SK-N-SH (cell line): ENCODE measurements at regions not wholly inside any gene's neighbourhood (a gene's known extent, or its start where the extent isn't known, plus 50 kb on each side); places are given as distances from the start of the nearest gene placed in this dataset.

Experiments used
- CTCF ChIA-PET: fragments of 300-600, 350-600 bp; formaldehyde crosslinking; extraction: SDS; loops from one replicate; lab custom pipeline; 2021; lab: Yijun Ruan, JAX
- POLR2A ChIA-PET: fragments of 350-600 bp; sonication (Branson Sonifier 250); formaldehyde crosslinking; extraction: SDS; loops from one replicate; lab custom pipeline; 2020; ENCODE audit warnings: antibody characterized with exemption, inconsistent platforms; lab: Yijun Ruan, JAX
- DNase-seq: peaks from one replicate; pipeline ENCODE4 v3.0.0; 2012
- H2AFZ ChIP-seq: fragments of 200-600 bp; sonication (generic); 2 replicates; pipeline ENCODE4 v1.8.1; 2016; ENCODE audit warnings: antibody characterized with exemption, mild to moderate bottlenecking, low read depth
- H3F3A ChIP-seq: fragments of 200-600 bp; sonication (generic); replicated peaks from 2 replicates; pipeline ENCODE3; 2016; ENCODE audit warnings: antibody characterized with exemption, mild to moderate bottlenecking; ENCODE audit not compliant: insufficient read depth
- H3K27ac ChIP-seq, 2 experiments: fragments of 200-500 bp in 1 of 2; fragments of 200-600 bp in 1 of 2; sonication (Bioruptor generic) in 1 of 2; sonication (generic), shearing (Covaris generic) in 1 of 2; 2 replicates each; pipeline versions ENCODE4 v1.5.1 to v1.6.1; 2014 to 2016; ENCODE audit warnings: low read depth in 2 of 2, inconsistent platforms in 1 of 2, low read length in 1 of 2, mild to moderate bottlenecking in 1 of 2, mixed read lengths in 1 of 2
- H3K27me3 ChIP-seq: fragments of 200-600 bp; sonication (generic), shearing (Covaris generic); 2 replicates; pipeline ENCODE4 v1.6.1; 2016; ENCODE audit warnings: mixed run types; ENCODE audit not compliant: insufficient read depth
- H3K36me3 ChIP-seq, 2 experiments: fragments of 200-500 bp in 1 of 2; fragments of 200-600 bp in 1 of 2; sonication (Bioruptor generic) in 1 of 2; sonication (generic) in 1 of 2; replicated peaks in 1 of 2; 2 replicates each; pipeline versions ENCODE3 to v1.5.1; 2014 to 2016; ENCODE audit warnings: low read length in 1 of 2, mild to moderate bottlenecking in 1 of 2; ENCODE audit not compliant: insufficient read depth in 2 of 2, control insufficient read depth in 1 of 2
- H3K4me1 ChIP-seq, 2 experiments: fragments of 200-500 bp in 1 of 2; fragments of 200-600 bp in 1 of 2; sonication (Bioruptor generic) in 1 of 2; sonication (generic), shearing (Covaris generic) in 1 of 2; 2 replicates each; pipeline versions ENCODE4 v1.5.1 to v1.6.1; 2014 to 2016; ENCODE audit warnings: low read depth in 1 of 2, low read length in 1 of 2, mixed run types in 1 of 2; ENCODE audit not compliant: insufficient read depth in 2 of 2, control insufficient read depth in 1 of 2
- H3K4me2 ChIP-seq: fragments of 200-600 bp; sonication (generic), shearing (Covaris generic); 2 replicates; pipeline ENCODE4 v1.6.1; 2017; ENCODE audit warnings: mixed run types
- H3K4me3 ChIP-seq, 2 experiments: fragments of 200-500 bp in 1 of 2; fragments of 200-600 bp in 1 of 2; sonication (Bioruptor generic) in 1 of 2; sonication (generic), shearing (Covaris generic) in 1 of 2; 2 replicates each; pipeline versions ENCODE4 v1.5.1 to v1.8.1; 2014 to 2016; ENCODE audit warnings: low read depth in 2 of 2, inconsistent platforms in 1 of 2, low read length in 1 of 2, mild to moderate bottlenecking in 1 of 2, mixed read lengths in 1 of 2, moderate library complexity in 1 of 2
- H3K79me2 ChIP-seq: fragments of 200-600 bp; sonication (generic); 2 replicates; pipeline ENCODE4 v1.8.1; 2017; ENCODE audit warnings: mild to moderate bottlenecking; ENCODE audit not compliant: insufficient read depth
- H3K9ac ChIP-seq: fragments of 200-600 bp; sonication (generic); 2 replicates; pipeline ENCODE4 v1.6.1; 2017; ENCODE audit warnings: mixed run types
- H3K9me2 ChIP-seq: fragments of 200-600 bp; sonication (generic); 2 replicates; pipeline ENCODE4 v1.6.1; 2017; ENCODE audit warnings: mixed run types
- H3K9me3 ChIP-seq: fragments of 200-600 bp; sonication (generic); 2 replicates; pipeline ENCODE4 v1.6.1; 2017; ENCODE audit warnings: mixed run types, mild to moderate bottlenecking, moderate library complexity
- H4K20me1 ChIP-seq: fragments of 200-600 bp; sonication (generic); 2 replicates; pipeline ENCODE4 v1.6.1; 2017; ENCODE audit warnings: mild to moderate bottlenecking, mixed run types; ENCODE audit not compliant: insufficient read depth
- CHD2 ChIP-seq: fragments of 150-350 bp; IDR thresholded peaks from 2 replicates; pipeline ENCODE4 v1.6.1; 2018; ENCODE audit warnings: low read length; ENCODE audit not compliant: partially characterized antibody
- ELF1 ChIP-seq: IDR thresholded peaks from 2 replicates; pipeline ENCODE4 v1.4.0; 2012
- EZH2phosphoT487 ChIP-seq: fragments of 200-600 bp; sonication (generic); IDR thresholded peaks from 2 replicates; pipeline ENCODE4 v1.6.1; 2017; ENCODE audit warnings: low read depth, mixed run types, mild to moderate bottlenecking, antibody characterized with exemption, moderate library complexity, borderline replicate concordance
- FOSL2 ChIP-seq: IDR thresholded peaks from 2 replicates; pipeline ENCODE4 v1.4.0; 2012; ENCODE audit warnings: low read depth, mild to moderate bottlenecking, moderate library complexity, borderline replicate concordance
- FOXM1 ChIP-seq: IDR thresholded peaks from 2 replicates; pipeline ENCODE4 v1.4.0; 2012; ENCODE audit warnings: low read depth, mild to moderate bottlenecking
- GABPA ChIP-seq: IDR thresholded peaks from 2 replicates; pipeline ENCODE4 v1.4.0; 2012; ENCODE audit warnings: low read depth, mild to moderate bottlenecking
- GATA2 ChIP-seq: sonication (generic); formaldehyde crosslinking; IDR thresholded peaks from 2 replicates; pipeline ENCODE4 v1.5.0; 2020; ENCODE audit warnings: mild to moderate bottlenecking, missing genetic modification reagents
- IRF3 ChIP-seq: fragments of 150-350 bp; IDR thresholded peaks from 2 replicates; pipeline ENCODE4 v1.6.1; 2016; ENCODE audit warnings: mild to moderate bottlenecking, low read depth, low read length
- JUND ChIP-seq: IDR thresholded peaks from 2 replicates; pipeline ENCODE4 v1.4.0; 2012
- MEF2A ChIP-seq: IDR thresholded peaks from 2 replicates; pipeline ENCODE4 v1.4.0; 2012; ENCODE audit warnings: low read depth, borderline replicate concordance
- MXI1 ChIP-seq: IDR thresholded peaks from 2 replicates; pipeline ENCODE4 v1.6.1; 2012; ENCODE audit warnings: mild to moderate bottlenecking, low read depth, low read length, improper control_type of control experiment
- NFIC ChIP-seq: IDR thresholded peaks from 2 replicates; pipeline ENCODE4 v1.4.0; 2012; ENCODE audit warnings: borderline replicate concordance
- NRF1 ChIP-seq: IDR thresholded peaks from 2 replicates; pipeline ENCODE4 v1.6.1; 2012; ENCODE audit warnings: low read depth, mild to moderate bottlenecking, low read length
- PBX3 ChIP-seq: IDR thresholded peaks from 2 replicates; pipeline ENCODE4; 2012
- POLR2AphosphoS5 ChIP-seq: IDR thresholded peaks from 2 replicates; pipeline ENCODE4 v1.6.1; 2012; ENCODE audit warnings: low read depth, low read length
- RCOR1 ChIP-seq: fragments of 150-350 bp; IDR thresholded peaks from 2 replicates; pipeline ENCODE4 v1.6.1; 2017; ENCODE audit warnings: antibody characterized with exemption, low read length
- RFX5 ChIP-seq: IDR thresholded peaks from 2 replicates; pipeline ENCODE4 v1.6.1; 2012; ENCODE audit warnings: mild to moderate bottlenecking, improper control_type of control experiment, low read length
- RXRA ChIP-seq: IDR thresholded peaks from 2 replicates; pipeline ENCODE4 v1.4.0; 2012; ENCODE audit warnings: low read depth, mild to moderate bottlenecking, borderline replicate concordance
- SMC3 ChIP-seq: IDR thresholded peaks from 2 replicates; pipeline ENCODE4 v1.6.1; 2012; ENCODE audit warnings: low read depth, low read length, improper control_type of control experiment
- TAF1 ChIP-seq: IDR thresholded peaks from 2 replicates; pipeline ENCODE4 v1.6.1; 2012; ENCODE audit warnings: low read depth, mild to moderate bottlenecking, low read length, moderate library complexity, borderline replicate concordance
- TEAD4 ChIP-seq: IDR thresholded peaks from 2 replicates; pipeline ENCODE4 v1.4.0; 2012; ENCODE audit warnings: mild to moderate bottlenecking, borderline replicate concordance; ENCODE audit not compliant: insufficient read depth
- USF1 ChIP-seq: IDR thresholded peaks from 2 replicates; pipeline ENCODE4 v1.4.0; 2012; ENCODE audit warnings: low read depth, borderline replicate concordance
- USF2 ChIP-seq: fragments of 150-350 bp; IDR thresholded peaks from 2 replicates; pipeline ENCODE4 v1.6.1; 2017; ENCODE audit warnings: antibody characterized with exemption, low read length, low read depth, borderline replicate concordance
- YY1 ChIP-seq: IDR thresholded peaks from 2 replicates; pipeline ENCODE4 v1.4.0; 2012; ENCODE audit warnings: low read depth, mild to moderate bottlenecking
- WGBS: methylation state at CpG from one replicate; pipeline ENCODE4 v1.1.6; 2017; ENCODE audit warnings: low lambda C conversion rate; 5-methylcytosine and 5-hydroxymethylcytosine counted together

- no peak for TF ChIP-seq IRF3
- TF ChIP-seq FOXM1, result no peak
- peak; percentile 44 for TF ChIP-seq NFIC
- TF ChIP-seq PBX3, result peak; percentile 5; the same call in 1 of the 2 replicates
- no peak for TF ChIP-seq USF2
- TF ChIP-seq JUND, result peak; percentile 44
- no peak for TF ChIP-seq POLR2AphosphoS5
- no peak for TF ChIP-seq RFX5
- no peak for TF ChIP-seq MXI1
- TF ChIP-seq YY1, result no peak
- no peak for TF ChIP-seq EZH2phosphoT487
- TF ChIP-seq TEAD4, result no peak
- no peak for TF ChIP-seq SMC3
- TF ChIP-seq MEF2A, result no peak
- TF ChIP-seq USF1, result no peak
- TF ChIP-seq ELF1, result no peak
Measured at GRCh38 chr15:87354661-87355410, 901.7 kb downstream of the NTRK3 start (continued).

GRCh38 chr15:87349181-87349580 lies 907.4 kb downstream of the NTRK3 start:
- no peaks in the 10 kb centered on the region for H3K27me3 ChIP-seq
- TF ChIP-seq FOSL2 (no peak), TAF1 (no peak), RCOR1 (no peak), IRF3 (no peak), POLR2AphosphoS5 (no peak), CHD2 (no peak), GABPA (no peak), PBX3 (no peak), JUND (no peak), ELF1 (no peak), GATA2 (no peak), USF1 (no peak), MEF2A (no peak), NRF1 (no peak), RXRA (no peak)
- peak; percentile 4 for DNase-seq
- H3K9me2 ChIP-seq, result no peaks in the 10 kb centered on the region
- H3K27ac ChIP-seq, result peak overlapping the region in 1 of 2 experiments; percentile 10; a peak in 1 of 4 replicates
- no peaks in the 10 kb centered on the region for H3K36me3 ChIP-seq
- no peaks in the 10 kb centered on the region for H4K20me1 ChIP-seq
- H3K9me3 ChIP-seq, result no peaks in the 10 kb centered on the region
- H3K4me3 ChIP-seq, result no peak overlapping the region
- H3K9ac ChIP-seq, result no peak overlapping the region
- POLR2A ChIA-PET, result no interaction called here
- WGBS, result 75% methylated on average over 2 of the region's 2 CpGs
- CTCF ChIA-PET, result interaction anchor here (0.6 to 1.9 kb wide), 5 partner anchors 13 to 1105 kb away, joined by 3 to 4 read pairs (median 4); no protein-coding TSS in a partner anchor
- no peak overlapping the region for H3K4me2 ChIP-seq
- H2AFZ ChIP-seq, result no peak overlapping the region
- H3F3A ChIP-seq, result no peaks in the 10 kb centered on the region
- no peaks in the 10 kb centered on the region for H3K79me2 ChIP-seq
- H3K4me1 ChIP-seq, result peaks cover 0 to 2% of the 10 kb centered on the region in 2 experiments; a peak in 3 of 4 replicates
